HEK293 (cell line): ENCODE measurements at regions not wholly inside any gene's neighbourhood (a gene's known extent, or its start where the extent isn't known, plus 50 kb on each side); places are given as distances from the start of the nearest gene placed in this dataset.

Experiments
- BCL11B ChIP-seq: fragments of 450-650 bp; formaldehyde crosslinking; IDR thresholded peaks from 2 replicates; pipeline ENCODE4 v1.5.1; 2016; ENCODE audit warnings: low read depth, missing biosample characterization, missing genetic modification characterization
- KLF7 ChIP-seq: fragments of 450-650 bp; formaldehyde crosslinking; IDR thresholded peaks from 2 replicates; pipeline ENCODE4 v1.5.1; 2016; ENCODE audit warnings: missing biosample characterization, missing genetic modification characterization, borderline replicate concordance
- OSR2 ChIP-seq: fragments of 450-650 bp; formaldehyde crosslinking; IDR thresholded peaks from 2 replicates; pipeline ENCODE4 v1.5.1; 2016; ENCODE audit warnings: missing biosample characterization, missing genetic modification characterization
- RBAK ChIP-seq: fragments of 450-650 bp; formaldehyde crosslinking; IDR thresholded peaks from 2 replicates; pipeline ENCODE4 v1.5.1; 2016; ENCODE audit warnings: missing biosample characterization, missing genetic modification characterization
- REPIN1 ChIP-seq: fragments of 450-650 bp; formaldehyde crosslinking; IDR thresholded peaks from 2 replicates; pipeline ENCODE4 v1.5.1; 2017; ENCODE audit warnings: missing biosample characterization, missing genetic modification characterization, low read depth
- TRIM28 ChIP-seq: IDR thresholded peaks from 2 replicates; pipeline ENCODE4 v1.6.1; 2011; ENCODE audit warnings: low read length, control low read depth, borderline replicate concordance
- ZBTB17 ChIP-seq: fragments of 450-650 bp; formaldehyde crosslinking; IDR thresholded peaks from 2 replicates; pipeline ENCODE4 v1.5.1; 2016; ENCODE audit warnings: missing biosample characterization, missing genetic modification characterization
- ZEB2 ChIP-seq: fragments of 450-650 bp; formaldehyde crosslinking; IDR thresholded peaks from 2 replicates; pipeline ENCODE4 v1.5.1; 2016; ENCODE audit warnings: missing biosample characterization, missing genetic modification characterization
- ZFHX2 ChIP-seq: fragments of 450-650 bp; formaldehyde crosslinking; conservative IDR thresholded peaks from 2 replicates; pipeline ENCODE4 v1.5.1; 2016; ENCODE audit warnings: missing biosample characterization, missing genetic modification characterization
- ZIC2 ChIP-seq: fragments of 450-650 bp; formaldehyde crosslinking; IDR thresholded peaks from 2 replicates; pipeline ENCODE4 v1.5.1; 2016; ENCODE audit warnings: missing biosample characterization, missing genetic modification characterization
- ZNF112 ChIP-seq: fragments of 450-650 bp; formaldehyde crosslinking; IDR thresholded peaks from 2 replicates; pipeline ENCODE4 v1.5.0; 2017; ENCODE audit warnings: missing biosample characterization, missing genetic modification characterization
- ZNF140 ChIP-seq: fragments of 450-650 bp; formaldehyde crosslinking; IDR thresholded peaks from 2 replicates; pipeline ENCODE4 v1.5.1; 2016; ENCODE audit warnings: missing biosample characterization, missing genetic modification characterization
- ZNF184 ChIP-seq: fragments of 450-650 bp; IDR thresholded peaks from 2 replicates; pipeline ENCODE4 v1.5.1; 2018; ENCODE audit warnings: missing biosample characterization, mild to moderate bottlenecking, missing genetic modification characterization
- ZNF274 ChIP-seq, 2 experiments: fragments of 200-500 bp in 1 of 2; fragments of 450-650 bp in 1 of 2; sonication (Bioruptor generic) in 1 of 2; formaldehyde crosslinking in 1 of 2; IDR thresholded peaks; 2 replicates each; pipeline versions ENCODE4 v1.5.1 to v1.6.1; 2014 to 2016; ENCODE audit warnings: borderline replicate concordance in 1 of 2, inconsistent platforms in 1 of 2, low read length in 1 of 2, missing biosample characterization in 1 of 2, missing genetic modification characterization in 1 of 2
- ZNF324 ChIP-seq: fragments of 450-650 bp; formaldehyde crosslinking; IDR thresholded peaks from 2 replicates; pipeline ENCODE4 v1.5.1; 2016; ENCODE audit warnings: missing biosample characterization, missing genetic modification characterization
- ZNF391 ChIP-seq: fragments of 450-650 bp; formaldehyde crosslinking; IDR thresholded peaks from 2 replicates; pipeline ENCODE4 v1.5.1; 2016; ENCODE audit warnings: low read depth, missing biosample characterization, missing genetic modification characterization, borderline replicate concordance
- ZNF404 ChIP-seq: fragments of 450-650 bp; formaldehyde crosslinking; IDR thresholded peaks from 2 replicates; pipeline ENCODE4 v1.5.1; 2017; ENCODE audit warnings: missing biosample characterization, missing genetic modification characterization
- ZNF416 ChIP-seq: fragments of 450-650 bp; formaldehyde crosslinking; IDR thresholded peaks from 2 replicates; pipeline ENCODE4 v1.5.1; 2016; ENCODE audit warnings: missing biosample characterization, missing genetic modification characterization
- ZNF555 ChIP-seq: fragments of 450-650 bp; formaldehyde crosslinking; conservative IDR thresholded peaks from 2 replicates; pipeline ENCODE4 v1.5.1; 2017; ENCODE audit warnings: missing biosample characterization, mild to moderate bottlenecking, missing genetic modification characterization, inconsistent platforms
- ZNF624 ChIP-seq: fragments of 450-650 bp; formaldehyde crosslinking; IDR thresholded peaks from 2 replicates; pipeline ENCODE4 v1.5.1; 2017; ENCODE audit warnings: missing biosample characterization, missing genetic modification characterization
- ZNF777 ChIP-seq: fragments of 450-650 bp; formaldehyde crosslinking; IDR thresholded peaks from 2 replicates; pipeline ENCODE4 v1.5.1; 2017; ENCODE audit warnings: missing biosample characterization, missing genetic modification characterization, borderline replicate concordance
- ZNF791 ChIP-seq: fragments of 450-650 bp; formaldehyde crosslinking; IDR thresholded peaks from 2 replicates; pipeline ENCODE4 v1.5.1; 2016; ENCODE audit warnings: missing biosample characterization, missing genetic modification characterization
- ZSCAN16 ChIP-seq: fragments of 450-650 bp; formaldehyde crosslinking; IDR thresholded peaks from 2 replicates; pipeline ENCODE4 v1.5.1; 2016; ENCODE audit warnings: missing biosample characterization, missing genetic modification characterization
- TF ChIP-seq, protein P1 (sequence below): fragments of 450-650 bp; formaldehyde crosslinking; IDR thresholded peaks from 2 replicates; pipeline ENCODE4 v1.5.1; 2016; ENCODE audit warnings: missing biosample characterization, missing genetic modification characterization
- TF ChIP-seq, protein P2 (sequence below): fragments of 450-650 bp; formaldehyde crosslinking; IDR thresholded peaks from 2 replicates; pipeline ENCODE4 v1.5.1; 2016; ENCODE audit warnings: missing biosample characterization, missing genetic modification characterization
- TF ChIP-seq, protein P3 (sequence below): fragments of 450-650 bp; formaldehyde crosslinking; IDR thresholded peaks from 2 replicates; pipeline ENCODE4 v1.5.1; 2016; ENCODE audit warnings: missing biosample characterization, missing genetic modification characterization, low read depth
- TF ChIP-seq, protein P4 (sequence below): fragments of 450-650 bp; formaldehyde crosslinking; IDR thresholded peaks from 2 replicates; pipeline ENCODE4 v1.5.1; 2017; ENCODE audit warnings: missing biosample characterization, mild to moderate bottlenecking, missing genetic modification characterization, moderate library complexity
- TF ChIP-seq, protein P5 (sequence below): fragments of 450-650 bp; formaldehyde crosslinking; optimal IDR thresholded peaks from 2 replicates; pipeline ENCODE3; 2016; ENCODE audit warnings: missing biosample characterization, mild to moderate bottlenecking, missing genetic modification characterization

DNA sequence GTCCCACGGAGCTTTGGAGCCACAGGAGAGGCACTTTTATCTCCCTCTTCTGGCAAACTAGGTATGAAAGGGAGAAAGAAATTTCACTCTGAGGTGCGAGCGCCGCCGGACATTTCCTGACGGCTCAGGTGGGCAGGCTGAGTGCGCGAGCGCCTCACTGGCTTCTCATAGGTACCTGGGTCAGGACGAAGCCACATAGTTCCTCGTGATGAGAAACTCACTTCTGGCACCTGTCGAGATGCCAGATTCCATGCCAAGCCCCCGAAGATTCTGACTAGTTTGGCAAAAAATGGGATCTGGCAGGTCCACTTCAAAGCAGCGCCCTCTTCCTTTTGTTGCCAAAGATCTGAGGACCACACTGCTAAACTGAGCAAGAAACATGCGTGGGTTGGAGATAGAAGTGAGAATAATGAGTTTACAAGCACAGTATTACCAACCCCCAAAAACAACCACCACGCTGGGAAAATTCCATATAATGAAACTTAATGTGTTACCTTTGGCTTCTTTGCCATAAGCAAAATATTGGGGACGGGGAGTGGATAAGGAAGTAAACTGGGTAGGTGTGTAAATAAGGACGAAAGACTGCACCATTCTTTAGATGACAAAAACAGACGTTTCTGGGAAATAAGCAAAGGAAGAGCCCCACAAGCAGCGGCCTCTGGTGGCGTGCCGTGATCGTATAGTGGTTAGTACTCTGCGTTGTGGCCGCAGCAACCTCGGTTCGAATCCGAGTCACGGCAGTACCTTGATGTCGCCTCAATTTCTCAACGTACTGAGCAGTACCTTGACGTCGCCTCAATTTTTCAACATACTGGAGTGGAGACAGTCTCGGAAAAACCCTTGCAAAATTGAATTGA is 89.8 kb upstream of the PRSS16 start (continued):
- TF ChIP-seq, protein P1, sequence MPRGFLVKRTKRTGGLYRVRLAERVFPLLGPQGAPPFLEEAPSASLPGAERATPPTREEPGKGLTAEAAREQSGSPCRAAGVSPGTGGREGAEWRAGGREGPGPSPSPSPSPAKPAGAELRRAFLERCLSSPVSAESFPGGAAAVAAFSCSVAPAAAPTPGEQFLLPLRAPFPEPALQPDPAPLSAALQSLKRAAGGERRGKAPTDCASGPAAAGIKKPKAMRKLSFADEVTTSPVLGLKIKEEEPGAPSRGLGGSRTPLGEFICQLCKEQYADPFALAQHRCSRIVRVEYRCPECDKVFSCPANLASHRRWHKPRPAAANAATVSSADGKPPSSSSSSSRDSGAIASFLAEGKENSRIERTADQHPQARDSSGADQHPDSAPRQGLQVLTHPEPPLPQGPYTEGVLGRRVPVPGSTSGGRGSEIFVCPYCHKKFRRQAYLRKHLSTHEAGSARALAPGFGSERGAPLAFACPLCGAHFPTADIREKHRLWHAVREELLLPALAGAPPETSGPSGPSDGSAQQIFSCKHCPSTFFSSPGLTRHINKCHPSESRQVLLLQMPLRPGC = peak; percentile 52; the same call in 1 of the 2 replicates
- peak; percentile 70 for TF ChIP-seq ZBTB17 (tag by site-specific recombination)
- TF ChIP-seq, protein P2, sequence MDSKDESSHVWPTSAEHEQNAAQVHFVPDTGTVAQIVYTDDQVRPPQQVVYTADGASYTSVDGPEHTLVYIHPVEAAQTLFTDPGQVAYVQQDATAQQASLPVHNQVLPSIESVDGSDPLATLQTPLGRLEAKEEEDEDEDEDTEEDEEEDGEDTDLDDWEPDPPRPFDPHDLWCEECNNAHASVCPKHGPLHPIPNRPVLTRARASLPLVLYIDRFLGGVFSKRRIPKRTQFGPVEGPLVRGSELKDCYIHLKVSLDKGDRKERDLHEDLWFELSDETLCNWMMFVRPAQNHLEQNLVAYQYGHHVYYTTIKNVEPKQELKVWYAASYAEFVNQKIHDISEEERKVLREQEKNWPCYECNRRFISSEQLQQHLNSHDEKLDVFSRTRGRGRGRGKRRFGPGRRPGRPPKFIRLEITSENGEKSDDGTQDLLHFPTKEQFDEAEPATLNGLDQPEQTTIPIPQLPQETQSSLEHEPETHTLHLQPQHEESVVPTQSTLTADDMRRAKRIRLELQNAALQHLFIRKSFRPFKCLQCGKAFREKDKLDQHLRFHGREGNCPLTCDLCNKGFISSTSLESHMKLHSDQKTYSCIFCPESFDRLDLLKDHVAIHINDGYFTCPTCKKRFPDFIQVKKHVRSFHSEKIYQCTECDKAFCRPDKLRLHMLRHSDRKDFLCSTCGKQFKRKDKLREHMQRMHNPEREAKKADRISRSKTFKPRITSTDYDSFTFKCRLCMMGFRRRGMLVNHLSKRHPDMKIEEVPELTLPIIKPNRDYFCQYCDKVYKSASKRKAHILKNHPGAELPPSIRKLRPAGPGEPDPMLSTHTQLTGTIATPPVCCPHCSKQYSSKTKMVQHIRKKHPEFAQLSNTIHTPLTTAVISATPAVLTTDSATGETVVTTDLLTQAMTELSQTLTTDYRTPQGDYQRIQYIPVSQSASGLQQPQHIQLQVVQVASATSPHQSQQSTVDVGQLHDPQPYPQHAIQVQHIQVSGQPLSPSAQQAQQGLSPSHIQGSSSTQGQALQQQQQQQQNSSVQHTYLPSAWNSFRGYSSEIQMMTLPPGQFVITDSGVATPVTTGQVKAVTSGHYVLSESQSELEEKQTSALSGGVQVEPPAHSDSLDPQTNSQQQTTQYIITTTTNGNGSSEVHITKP (tag by site-specific recombination) = peak; percentile 83
- peak; percentile 89 for TF ChIP-seq ZNF391
- no peak for TF ChIP-seq ZNF404 (tag by site-specific recombination)
- no peak for TF ChIP-seq ZIC2
- TF ChIP-seq RBAK (tag by site-specific recombination) = no peak
- no peak for TF ChIP-seq BCL11B
- no peak for TF ChIP-seq ZNF791 (tag by site-specific recombination)
- no peak for TF ChIP-seq ZNF416 (tag by site-specific recombination)
- peak; percentile 82 for TF ChIP-seq ZEB2 (tag by site-specific recombination)
- no peak for TF ChIP-seq ZNF274 (IDR thresholded peaks at IDR 0.05; ENCODE audit: low read length)
- TF ChIP-seq ZNF274 (tag by site-specific recombination; IDR thresholded peaks at IDR 0.05; ENCODE audit: borderline replicate concordance) = no peak
- peak; percentile 41; the same call in 1 of the 2 replicates for TF ChIP-seq ZNF184 (tag by site-specific recombination)
- TF ChIP-seq, protein P3, sequence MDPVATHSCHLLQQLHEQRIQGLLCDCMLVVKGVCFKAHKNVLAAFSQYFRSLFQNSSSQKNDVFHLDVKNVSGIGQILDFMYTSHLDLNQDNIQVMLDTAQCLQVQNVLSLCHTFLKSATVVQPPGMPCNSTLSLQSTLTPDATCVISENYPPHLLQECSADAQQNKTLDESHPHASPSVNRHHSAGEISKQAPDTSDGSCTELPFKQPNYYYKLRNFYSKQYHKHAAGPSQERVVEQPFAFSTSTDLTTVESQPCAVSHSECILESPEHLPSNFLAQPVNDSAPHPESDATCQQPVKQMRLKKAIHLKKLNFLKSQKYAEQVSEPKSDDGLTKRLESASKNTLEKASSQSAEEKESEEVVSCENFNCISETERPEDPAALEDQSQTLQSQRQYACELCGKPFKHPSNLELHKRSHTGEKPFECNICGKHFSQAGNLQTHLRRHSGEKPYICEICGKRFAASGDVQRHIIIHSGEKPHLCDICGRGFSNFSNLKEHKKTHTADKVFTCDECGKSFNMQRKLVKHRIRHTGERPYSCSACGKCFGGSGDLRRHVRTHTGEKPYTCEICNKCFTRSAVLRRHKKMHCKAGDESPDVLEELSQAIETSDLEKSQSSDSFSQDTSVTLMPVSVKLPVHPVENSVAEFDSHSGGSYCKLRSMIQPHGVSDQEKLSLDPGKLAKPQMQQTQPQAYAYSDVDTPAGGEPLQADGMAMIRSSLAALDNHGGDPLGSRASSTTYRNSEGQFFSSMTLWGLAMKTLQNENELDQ (tag by site-specific recombination) = no peak
- TF ChIP-seq TRIM28 = no peak
- no peak for TF ChIP-seq ZSCAN16 (tag by site-specific recombination)
- TF ChIP-seq ZNF324 = no peak
- no peak for TF ChIP-seq OSR2 (tag by site-specific recombination)
- no peak for TF ChIP-seq ZNF624
- TF ChIP-seq ZNF777 (tag by site-specific recombination) = peak; percentile 27; the same call in 1 of the 2 replicates
- no peak for TF ChIP-seq ZNF140
- TF ChIP-seq ZFHX2 = peak; percentile 60
- no peak for TF ChIP-seq ZNF112 (tag by site-specific recombination)
- TF ChIP-seq, protein P4, sequence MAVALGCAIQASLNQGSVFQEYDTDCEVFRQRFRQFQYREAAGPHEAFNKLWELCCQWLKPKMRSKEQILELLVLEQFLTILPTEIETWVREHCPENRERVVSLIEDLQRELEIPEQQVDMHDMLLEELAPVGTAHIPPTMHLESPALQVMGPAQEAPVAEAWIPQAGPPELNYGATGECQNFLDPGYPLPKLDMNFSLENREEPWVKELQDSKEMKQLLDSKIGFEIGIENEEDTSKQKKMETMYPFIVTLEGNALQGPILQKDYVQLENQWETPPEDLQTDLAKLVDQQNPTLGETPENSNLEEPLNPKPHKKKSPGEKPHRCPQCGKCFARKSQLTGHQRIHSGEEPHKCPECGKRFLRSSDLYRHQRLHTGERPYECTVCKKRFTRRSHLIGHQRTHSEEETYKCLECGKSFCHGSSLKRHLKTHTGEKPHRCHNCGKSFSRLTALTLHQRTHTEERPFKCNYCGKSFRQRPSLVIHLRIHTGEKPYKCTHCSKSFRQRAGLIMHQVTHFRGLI (tag by site-specific recombination) = no peak; the same call in 1 of the 2 replicates
- TF ChIP-seq, protein P5, sequence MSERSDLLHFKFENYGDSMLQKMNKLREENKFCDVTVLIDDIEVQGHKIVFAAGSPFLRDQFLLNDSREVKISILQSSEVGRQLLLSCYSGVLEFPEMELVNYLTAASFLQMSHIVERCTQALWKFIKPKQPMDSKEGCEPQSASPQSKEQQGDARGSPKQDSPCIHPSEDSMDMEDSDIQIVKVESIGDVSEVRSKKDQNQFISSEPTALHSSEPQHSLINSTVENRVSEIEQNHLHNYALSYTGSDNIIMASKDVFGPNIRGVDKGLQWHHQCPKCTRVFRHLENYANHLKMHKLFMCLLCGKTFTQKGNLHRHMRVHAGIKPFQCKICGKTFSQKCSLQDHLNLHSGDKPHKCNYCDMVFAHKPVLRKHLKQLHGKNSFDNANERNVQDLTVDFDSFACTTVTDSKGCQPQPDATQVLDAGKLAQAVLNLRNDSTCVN = peak; percentile 5
- no peak; the same call in 1 of the 2 replicates for TF ChIP-seq REPIN1 (tag by site-specific recombination)
- no peak for TF ChIP-seq KLF7
- TF ChIP-seq ZNF555 (tag by site-specific recombination) = no peak
